A549 (cell line): ENCODE measurements at regions not wholly inside any gene's neighbourhood (a gene's known extent, or its start where the extent isn't known, plus 50 kb on each side); places are given as distances from the start of the nearest gene placed in this dataset.

ENCODE experiments used
- CTCF ChIP-seq: fragments of >200 bp; sonication (Bioruptor Twin); formaldehyde crosslinking; IDR thresholded peaks from 3 replicates; pipeline ENCODE4 v1.5.1; 2016
- HOXB13 ChIP-seq: fragments of 250-450 bp; sonication (Bioruptor Pico); IDR thresholded peaks from 2 replicates; pipeline ENCODE4 v1.5.0; 2020; ENCODE audit warnings: low read depth, mild to moderate bottlenecking, moderate library complexity
- KDM1A ChIP-seq: fragments of 200-600 bp; sonication (generic); IDR thresholded peaks from 2 replicates; pipeline ENCODE4 v1.6.1; 2016; ENCODE audit warnings: low read depth, mild to moderate bottlenecking

GRCh38 chr3:28792604-28793003, 444.0 kb upstream of the AZI2 start:
- TF ChIP-seq HOXB13 (no peak), CTCF (no peak), KDM1A (no peak)
